ENCODE measurements at regions not wholly inside any gene's neighbourhood (a gene's known extent, or its start where the extent isn't known, plus 50 kb on each side); places are given as distances from the start of the nearest gene placed in this dataset.

DNA sequence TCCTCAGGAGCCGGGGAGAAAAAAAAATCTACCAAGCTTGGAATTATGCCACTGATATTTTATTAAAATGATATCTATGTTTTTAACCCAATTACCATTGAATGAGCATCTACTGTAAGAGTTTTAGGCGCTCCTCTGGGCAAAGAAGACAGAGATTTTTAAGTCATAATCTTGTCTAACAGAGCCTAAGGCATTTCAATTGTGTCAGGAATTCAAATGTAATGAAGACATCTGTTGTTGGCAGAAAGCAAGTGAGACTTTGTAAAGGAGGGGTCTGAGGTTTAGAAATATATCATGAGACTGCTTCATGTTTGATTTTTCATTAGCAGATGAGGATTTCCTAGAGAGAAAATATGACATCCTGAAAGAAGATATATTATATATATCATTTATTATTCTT is 1158.1 kb downstream of the FSTL5 start:
- Histone ChIP-seq H3K9me3 (no peaks in the 10 kb centered on the region), H3K27me3 (no peaks in the 10 kb centered on the region), H3K4me1 (no peaks in the 10 kb centered on the region), H3K4me3 (no peak overlapping the region), H3K27ac (no peak overlapping the region), H3K36me3 (no peaks in the 10 kb centered on the region)
- TF ChIP-seq POLR2AphosphoS5 (IDR thresholded peaks at IDR 0.05) (no peak), POLR2A (IDR thresholded peaks at IDR 0.05) (no peak)
- TF ChIP-seq, protein P1, sequence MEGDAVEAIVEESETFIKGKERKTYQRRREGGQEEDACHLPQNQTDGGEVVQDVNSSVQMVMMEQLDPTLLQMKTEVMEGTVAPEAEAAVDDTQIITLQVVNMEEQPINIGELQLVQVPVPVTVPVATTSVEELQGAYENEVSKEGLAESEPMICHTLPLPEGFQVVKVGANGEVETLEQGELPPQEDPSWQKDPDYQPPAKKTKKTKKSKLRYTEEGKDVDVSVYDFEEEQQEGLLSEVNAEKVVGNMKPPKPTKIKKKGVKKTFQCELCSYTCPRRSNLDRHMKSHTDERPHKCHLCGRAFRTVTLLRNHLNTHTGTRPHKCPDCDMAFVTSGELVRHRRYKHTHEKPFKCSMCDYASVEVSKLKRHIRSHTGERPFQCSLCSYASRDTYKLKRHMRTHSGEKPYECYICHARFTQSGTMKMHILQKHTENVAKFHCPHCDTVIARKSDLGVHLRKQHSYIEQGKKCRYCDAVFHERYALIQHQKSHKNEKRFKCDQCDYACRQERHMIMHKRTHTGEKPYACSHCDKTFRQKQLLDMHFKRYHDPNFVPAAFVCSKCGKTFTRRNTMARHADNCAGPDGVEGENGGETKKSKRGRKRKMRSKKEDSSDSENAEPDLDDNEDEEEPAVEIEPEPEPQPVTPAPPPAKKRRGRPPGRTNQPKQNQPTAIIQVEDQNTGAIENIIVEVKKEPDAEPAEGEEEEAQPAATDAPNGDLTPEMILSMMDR (IDR thresholded peaks at IDR 0.05), result no peak
- 70 to 80% methylated on average over 2 of the region's 2 CpGs for WGBS, 2 donors
- intact Hi-C loops (cut with DNase I), result no loop called here
- no peak for DNase-seq

DNA sequence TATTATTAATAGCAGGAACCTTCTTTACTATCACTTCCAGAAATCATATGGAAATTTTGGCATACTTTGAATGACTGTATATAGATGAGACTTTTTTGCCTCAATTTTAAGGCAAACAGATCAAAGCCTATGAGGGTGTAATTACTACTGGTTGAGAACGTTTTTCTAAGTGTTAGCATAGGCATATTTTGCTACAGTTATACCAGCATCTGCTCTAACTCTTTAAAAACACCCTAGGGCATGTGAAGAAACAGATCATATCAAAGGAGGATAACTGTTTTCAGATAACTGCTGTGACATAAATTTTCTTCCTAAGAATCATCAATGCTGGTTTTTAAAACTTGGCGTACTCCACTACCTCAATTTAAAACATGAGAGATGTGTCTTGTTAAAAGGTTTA is 1155.3 kb downstream of the FSTL5 start:
- WGBS, 2 donors, result 51 to 66% methylated on average over 2 of the region's 2 CpGs
- Histone ChIP-seq H3K36me3 (no peaks in the 10 kb centered on the region), H3K4me1 (no peaks in the 10 kb centered on the region), H3K27ac (no peak overlapping the region), H3K27me3 (no peaks in the 10 kb centered on the region), H3K9me3 (no peaks in the 10 kb centered on the region), H3K4me3 (no peak overlapping the region)
- no peak for DNase-seq
- no peak for TF ChIP-seq EP300 (IDR thresholded peaks at IDR 0.05)
- TF ChIP-seq, protein P1 (IDR thresholded peaks at IDR 0.05), result no peak
- TF ChIP-seq POLR2A (IDR thresholded peaks at IDR 0.05), result no peak
- intact Hi-C loops (cut with DNase I), result no loop called here

DNA sequence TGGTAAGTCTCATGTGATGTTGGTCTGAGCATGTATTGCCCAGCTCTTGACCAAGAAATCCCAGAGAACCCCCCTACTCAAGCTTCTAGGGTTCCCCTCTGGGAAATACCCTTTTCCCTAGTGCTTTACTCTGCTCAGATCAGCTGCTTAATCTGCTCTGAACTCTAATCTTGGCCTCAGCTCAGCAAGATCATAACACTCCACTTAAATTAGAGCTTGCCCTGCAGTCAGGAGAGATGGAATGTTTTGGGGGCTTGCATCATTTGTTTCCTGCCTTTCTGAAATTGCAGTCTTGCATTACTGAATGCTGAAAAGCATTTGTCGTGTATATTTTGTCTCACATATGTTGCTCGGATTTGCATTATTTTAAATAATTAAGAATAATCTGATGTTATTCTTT is 1153.6 kb downstream of the FSTL5 start:
- 88 to 92% methylated on average over 2 of the region's 2 CpGs for WGBS, 2 donors
- no peaks in the 10 kb centered on the region for H3K9me3 ChIP-seq
- no peak for DNase-seq
- TF ChIP-seq EP300 (IDR thresholded peaks at IDR 0.05), result no peak
- TF ChIP-seq POLR2AphosphoS5 (IDR thresholded peaks at IDR 0.05), result no peak
- no peak for TF ChIP-seq POLR2A (IDR thresholded peaks at IDR 0.05)
- TF ChIP-seq, protein P1 (IDR thresholded peaks at IDR 0.05), result no peak
- no peak overlapping the region for H3K27ac ChIP-seq
- no peaks in the 10 kb centered on the region for H3K36me3 ChIP-seq
- intact Hi-C loops (cut with DNase I), result no loop called here
- H3K27me3 ChIP-seq, result no peaks in the 10 kb centered on the region
- H3K4me3 ChIP-seq, result no peak overlapping the region
- no peaks in the 10 kb centered on the region for H3K4me1 ChIP-seq

Measured in sigmoid colon (tissue), 6 donors.